Parathyroid adenoma (tissue), 2 donors: ENCODE measurements at regions not wholly inside any gene's neighbourhood (a gene's known extent, or its start where the extent isn't known, plus 50 kb on each side); places are given as distances from the start of the nearest gene placed in this dataset.

Source experiments
- H2AFZ ChIP-seq: fragments of 300-600 bp; sonication (generic); one replicate; pipeline ENCODE4 v1.7.0; 2017; ENCODE audit warnings: antibody characterized with exemption, mild to moderate bottlenecking
- H3K27ac ChIP-seq: fragments of 300-600 bp; sonication (generic); one replicate; pipeline ENCODE4 v1.7.0; 2017
- H3K27me3 ChIP-seq: fragments of 300-600 bp; sonication (generic); one replicate; pipeline ENCODE4 v1.7.0; 2017; ENCODE audit warnings: low read length; ENCODE audit not compliant: control insufficient read depth, insufficient read depth
- H3K36me3 ChIP-seq: fragments of 300-600 bp; sonication (generic); one replicate; pipeline ENCODE4 v1.7.0; 2017; ENCODE audit warnings: low read length; ENCODE audit not compliant: control insufficient read depth, insufficient read depth
- H3K4me1 ChIP-seq: fragments of 300-600 bp; sonication (generic); one replicate; pipeline ENCODE4 v1.7.0; 2017; ENCODE audit warnings: control low read depth
- H3K4me2 ChIP-seq: fragments of 300-600 bp; sonication (generic); one replicate; pipeline ENCODE4 v1.7.0; 2017; ENCODE audit warnings: low read length
- H3K4me3 ChIP-seq: fragments of 300-600 bp; sonication (generic); one replicate; pipeline ENCODE4 v1.7.0; 2017; ENCODE audit warnings: low read depth, low read length
- H3K79me2 ChIP-seq: fragments of 300-600 bp; sonication (generic); one replicate; pipeline ENCODE4 v1.7.0; 2017; ENCODE audit warnings: control low read depth
- H3K9ac ChIP-seq: fragments of 300-600 bp; sonication (generic); one replicate; pipeline ENCODE4 v1.7.0; 2017; ENCODE audit warnings: mild to moderate bottlenecking
- H3K9me3 ChIP-seq: fragments of 300-600 bp; sonication (generic); one replicate; pipeline ENCODE4 v1.7.0; 2017; ENCODE audit warnings: low read length; ENCODE audit not compliant: control insufficient read depth
- CTCF ChIP-seq: fragments of 300-600 bp; sonication (generic); IDR thresholded peaks from one replicate; pipeline ENCODE4 v1.7.0; 2017; ENCODE audit warnings: antibody characterized with exemption, mild to moderate bottlenecking
- donor health status: primary hyperparathyroidism.

DNA sequence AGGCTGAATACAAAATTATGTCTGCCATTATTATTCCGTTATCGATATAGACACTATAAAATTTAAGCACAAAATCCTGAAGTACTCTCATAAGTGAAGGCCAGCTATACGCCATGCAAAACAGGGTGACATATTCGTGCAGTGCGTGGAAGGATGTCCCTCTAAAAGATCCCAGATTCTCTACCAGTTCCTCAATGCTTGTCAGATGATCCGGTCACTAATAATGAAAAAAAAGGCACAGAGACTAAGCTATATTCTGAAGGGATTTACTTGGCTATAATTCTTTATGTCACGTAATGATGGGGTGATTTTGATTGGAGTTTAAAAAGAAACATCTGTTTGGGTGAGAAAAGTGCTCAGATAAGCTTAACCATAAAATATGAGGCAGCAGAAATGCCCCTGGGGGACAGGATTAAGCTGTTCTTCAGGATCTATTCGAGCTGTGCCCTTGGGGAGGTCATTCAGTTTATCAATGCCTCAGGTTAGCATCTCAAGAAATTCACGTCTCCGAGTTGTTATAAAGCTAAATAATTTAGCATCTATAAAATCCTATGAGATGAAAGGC lies 229.7 kb upstream of the PITRM1 start:
- Histone ChIP-seq H3K4me1 (no peaks in the 10 kb centered on the region), H3K36me3 (no peaks in the 10 kb centered on the region), H3K27ac (no peak overlapping the region), H3K9me3 (no peaks in the 10 kb centered on the region), H2AFZ (no peak overlapping the region), H3K9ac (no peak overlapping the region), H3K4me3 (no peak overlapping the region), H3K79me2 (no peaks in the 10 kb centered on the region), H3K4me2 (no peak overlapping the region), H3K27me3 (no peaks in the 10 kb centered on the region)
- TF ChIP-seq CTCF, result no peak

DNA sequence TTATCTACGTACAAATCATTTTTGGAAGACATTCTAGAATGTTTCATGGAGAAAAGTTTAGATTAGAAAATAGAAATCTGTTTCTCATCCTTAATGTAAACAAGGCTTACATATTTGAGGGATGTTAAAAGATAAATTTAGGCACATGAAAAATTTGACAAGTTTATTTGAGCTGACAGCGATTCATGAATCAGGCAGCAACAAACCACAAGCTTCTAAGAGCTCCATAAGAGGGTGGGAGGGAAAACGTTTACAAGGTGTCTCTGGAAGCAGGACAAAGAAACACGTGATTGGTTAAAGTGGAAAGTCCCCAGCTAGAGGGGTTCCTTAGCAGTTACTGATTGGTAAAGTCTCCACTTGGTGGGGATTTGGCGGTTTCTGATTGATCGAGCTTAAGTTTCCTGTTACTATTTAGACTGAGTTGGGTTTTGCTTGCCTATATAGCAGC lies 228.9 kb upstream of the PITRM1 start:
- no peaks in the 10 kb centered on the region for H3K27me3 ChIP-seq
- H3K9ac ChIP-seq, result no peak overlapping the region
- H3K36me3 ChIP-seq, result no peaks in the 10 kb centered on the region
- H3K4me3 ChIP-seq, result no peak overlapping the region
- TF ChIP-seq CTCF, result no peak
- no peaks in the 10 kb centered on the region for H3K79me2 ChIP-seq
- no peak overlapping the region for H3K4me2 ChIP-seq
- no peak overlapping the region for H2AFZ ChIP-seq
- no peaks in the 10 kb centered on the region for H3K4me1 ChIP-seq
- no peaks in the 10 kb centered on the region for H3K9me3 ChIP-seq
- H3K27ac ChIP-seq, result no peak overlapping the region

DNA sequence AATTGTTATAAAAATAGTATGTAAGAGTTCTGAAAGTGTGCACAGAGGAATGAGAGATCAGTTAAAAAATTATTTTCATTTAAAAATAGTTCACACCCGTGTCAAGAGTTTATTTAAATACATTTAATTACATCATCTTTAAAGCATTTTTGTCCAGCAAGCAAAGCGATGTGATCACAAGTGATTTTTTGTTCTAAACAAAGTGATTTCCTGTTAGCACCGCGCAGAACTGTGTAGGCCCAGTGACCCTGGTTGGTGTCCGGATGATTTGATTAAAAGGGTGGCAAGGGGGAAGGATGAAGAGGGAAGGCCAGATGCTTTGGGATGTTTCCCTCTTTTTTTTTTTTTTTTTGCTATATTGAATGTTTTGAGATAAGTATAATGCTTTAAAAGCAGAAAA lies 227.8 kb upstream of the PITRM1 start:
- Histone ChIP-seq H3K79me2 (no peaks in the 10 kb centered on the region), H3K4me2 (no peak overlapping the region), H3K9me3 (no peaks in the 10 kb centered on the region), H3K36me3 (no peaks in the 10 kb centered on the region), H3K4me3 (no peak overlapping the region), H3K9ac (no peak overlapping the region), H3K27me3 (no peaks in the 10 kb centered on the region), H2AFZ (no peak overlapping the region), H3K27ac (no peak overlapping the region), H3K4me1 (no peaks in the 10 kb centered on the region)
- no peak for TF ChIP-seq CTCF

DNA sequence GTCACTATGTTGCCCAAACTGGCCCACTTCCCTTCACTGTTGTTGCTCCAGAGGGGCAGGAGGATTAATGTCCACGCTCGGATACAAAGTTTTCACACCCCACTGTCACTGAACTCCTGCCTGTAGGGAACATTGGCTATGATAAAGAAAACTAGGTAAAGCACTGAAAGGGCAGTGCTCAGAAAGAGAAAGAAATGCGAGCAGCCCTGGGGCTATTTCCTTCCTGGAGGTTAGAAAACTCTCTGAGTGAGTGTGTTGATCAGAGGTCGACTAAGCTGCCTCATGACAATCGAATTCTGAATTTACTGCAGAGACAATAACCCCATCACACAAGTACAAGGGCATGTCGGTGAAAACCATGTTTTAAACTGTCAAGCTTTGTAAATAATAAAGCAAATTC lies 227.2 kb upstream of the PITRM1 start:
- Histone ChIP-seq H3K79me2 (no peaks in the 10 kb centered on the region), H2AFZ (no peak overlapping the region), H3K4me1 (no peaks in the 10 kb centered on the region), H3K36me3 (no peaks in the 10 kb centered on the region), H3K27ac (no peak overlapping the region), H3K4me2 (no peak overlapping the region), H3K4me3 (no peak overlapping the region), H3K27me3 (no peaks in the 10 kb centered on the region), H3K9ac (no peak overlapping the region), H3K9me3 (no peaks in the 10 kb centered on the region)
- TF ChIP-seq CTCF, result no peak

GRCh38 chr10:3398825-3399646 lies 226.5 kb upstream of the PITRM1 start:
- Histone ChIP-seq H2AFZ (no peak overlapping the region), H3K9me3 (no peaks in the 10 kb centered on the region), H3K79me2 (no peaks in the 10 kb centered on the region), H3K4me2 (no peak overlapping the region), H3K4me1 (no peaks in the 10 kb centered on the region), H3K4me3 (no peak overlapping the region), H3K9ac (no peak overlapping the region), H3K27ac (no peak overlapping the region), H3K36me3 (no peaks in the 10 kb centered on the region), H3K27me3 (no peaks in the 10 kb centered on the region)
- no peak for TF ChIP-seq CTCF
